ENCODE measurements at regions not wholly inside any gene's neighbourhood (a gene's known extent, or its start where the extent isn't known, plus 50 kb on each side); places are given as distances from the start of the nearest gene placed in this dataset.
A peak's percentile ranks its signal among the peaks of the same experiment; 100 is the strongest.

GRCh38 chr13:84994582-84994981, 804.6 kb downstream of the SLITRK6 start:
- Histone ChIP-seq H3K9me3 (ENCODE audit: low read length) (no peaks in the 10 kb centered on the region), H3F3A (ENCODE audit: insufficient read depth, low read length) (no peaks in the 10 kb centered on the region), H3K27me3 (ENCODE audit: insufficient read depth, low read length) (no peaks in the 10 kb centered on the region), H3K9me2 (ENCODE audit: low read depth, low read length) (no peaks in the 10 kb centered on the region), H3K36me3 (ENCODE audit: insufficient read depth, low read length) (no peaks in the 10 kb centered on the region), H3K4me2 (ENCODE audit: low read length) (no peak overlapping the region), H3K27ac (ENCODE audit: low read depth, low read length, poor library complexity, severe bottlenecking) (no peak overlapping the region), H3K4me3 (ENCODE audit: low read depth, low read length, poor library complexity, severe bottlenecking) (no peak overlapping the region), H3K9ac (ENCODE audit: low read length) (no peak overlapping the region), H2AFZ (ENCODE audit: low read length) (no peak overlapping the region), H4K20me1 (ENCODE audit: insufficient read depth, low read length) (no peaks in the 10 kb centered on the region), H3K79me2 (ENCODE audit: insufficient read depth, low read length) (no peaks in the 10 kb centered on the region), H3K4me1 (ENCODE audit: insufficient read depth, low read length, severe bottlenecking) (no peaks in the 10 kb centered on the region)
- no peak for TF ChIP-seq EZH2 (IDR thresholded peaks at IDR 0.05; ENCODE audit: borderline replicate concordance, low read length)
- TF ChIP-seq, protein P1, sequence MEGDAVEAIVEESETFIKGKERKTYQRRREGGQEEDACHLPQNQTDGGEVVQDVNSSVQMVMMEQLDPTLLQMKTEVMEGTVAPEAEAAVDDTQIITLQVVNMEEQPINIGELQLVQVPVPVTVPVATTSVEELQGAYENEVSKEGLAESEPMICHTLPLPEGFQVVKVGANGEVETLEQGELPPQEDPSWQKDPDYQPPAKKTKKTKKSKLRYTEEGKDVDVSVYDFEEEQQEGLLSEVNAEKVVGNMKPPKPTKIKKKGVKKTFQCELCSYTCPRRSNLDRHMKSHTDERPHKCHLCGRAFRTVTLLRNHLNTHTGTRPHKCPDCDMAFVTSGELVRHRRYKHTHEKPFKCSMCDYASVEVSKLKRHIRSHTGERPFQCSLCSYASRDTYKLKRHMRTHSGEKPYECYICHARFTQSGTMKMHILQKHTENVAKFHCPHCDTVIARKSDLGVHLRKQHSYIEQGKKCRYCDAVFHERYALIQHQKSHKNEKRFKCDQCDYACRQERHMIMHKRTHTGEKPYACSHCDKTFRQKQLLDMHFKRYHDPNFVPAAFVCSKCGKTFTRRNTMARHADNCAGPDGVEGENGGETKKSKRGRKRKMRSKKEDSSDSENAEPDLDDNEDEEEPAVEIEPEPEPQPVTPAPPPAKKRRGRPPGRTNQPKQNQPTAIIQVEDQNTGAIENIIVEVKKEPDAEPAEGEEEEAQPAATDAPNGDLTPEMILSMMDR (IDR thresholded peaks at IDR 0.05; ENCODE audit: low read length) = no peak

GRCh38 chr13:84985860-84986259, 813.4 kb downstream of the SLITRK6 start:
- Histone ChIP-seq H3K9ac (ENCODE audit: low read length) (no peak overlapping the region), H3F3A (ENCODE audit: insufficient read depth, low read length) (no peaks in the 10 kb centered on the region), H3K9me3 (ENCODE audit: low read length) (no peaks in the 10 kb centered on the region), H3K27me3 (ENCODE audit: insufficient read depth, low read length) (no peaks in the 10 kb centered on the region), H3K9me2 (ENCODE audit: low read depth, low read length) (no peaks in the 10 kb centered on the region), H3K36me3 (ENCODE audit: insufficient read depth, low read length) (no peaks in the 10 kb centered on the region), H3K79me2 (ENCODE audit: insufficient read depth, low read length) (no peaks in the 10 kb centered on the region), H2AFZ (ENCODE audit: low read length) (no peak overlapping the region), H3K4me2 (ENCODE audit: low read length) (no peak overlapping the region), H3K4me3 (ENCODE audit: low read depth, low read length, poor library complexity, severe bottlenecking) (no peak overlapping the region), H4K20me1 (ENCODE audit: insufficient read depth, low read length) (no peaks in the 10 kb centered on the region), H3K27ac (ENCODE audit: low read depth, low read length, poor library complexity, severe bottlenecking) (no peak overlapping the region), H3K4me1 (ENCODE audit: insufficient read depth, low read length, severe bottlenecking) (peaks cover 6% of the 10 kb centered on the region)
- no peak for TF ChIP-seq EZH2 (IDR thresholded peaks at IDR 0.05; ENCODE audit: borderline replicate concordance, low read length)
- TF ChIP-seq, protein P1 (IDR thresholded peaks at IDR 0.05; ENCODE audit: low read length) = peak; percentile 9; the same call in 1 of the 2 replicates

- Histone ChIP-seq H3K4me3 (ENCODE audit: low read depth, low read length, poor library complexity, severe bottlenecking) (no peak overlapping the region), H3K36me3 (ENCODE audit: insufficient read depth, low read length) (no peaks in the 10 kb centered on the region), H2AFZ (ENCODE audit: low read length) (no peak overlapping the region), H3K79me2 (ENCODE audit: insufficient read depth, low read length) (no peaks in the 10 kb centered on the region), H4K20me1 (ENCODE audit: insufficient read depth, low read length) (no peaks in the 10 kb centered on the region), H3K9me3 (ENCODE audit: low read length) (no peaks in the 10 kb centered on the region), H3K4me1 (ENCODE audit: insufficient read depth, low read length, severe bottlenecking) (peaks cover 18% of the 10 kb centered on the region), H3K4me2 (ENCODE audit: low read length) (no peak overlapping the region), H3K9me2 (ENCODE audit: low read depth, low read length) (no peaks in the 10 kb centered on the region), H3K27ac (ENCODE audit: low read depth, low read length, poor library complexity, severe bottlenecking) (no peak overlapping the region), H3K9ac (ENCODE audit: low read length) (no peak overlapping the region), H3F3A (ENCODE audit: insufficient read depth, low read length) (no peaks in the 10 kb centered on the region), H3K27me3 (ENCODE audit: insufficient read depth, low read length) (no peaks in the 10 kb centered on the region)
- no peak for TF ChIP-seq EZH2 (IDR thresholded peaks at IDR 0.05; ENCODE audit: borderline replicate concordance, low read length)
- TF ChIP-seq, protein P1 (IDR thresholded peaks at IDR 0.05; ENCODE audit: low read length) = no peak; the same call in 1 of the 2 replicates
Measured at GRCh38 chr13:84983321-84983720, 815.9 kb downstream of the SLITRK6 start.
